ENCODE measurements at regions not wholly inside any gene's neighbourhood (a gene's known extent, or its start where the extent isn't known, plus 50 kb on each side); places are given as distances from the start of the nearest gene placed in this dataset.

GRCh38 chr6:71492668-71493067 lies 204.1 kb downstream of the OGFRL1 start:
- TF ChIP-seq POLR2AphosphoS5 (IDR thresholded peaks at IDR 0.05; ENCODE audit: borderline replicate concordance, low read depth, low read length) (no peak), EZH2 (IDR thresholded peaks at IDR 0.05) (no peak), FOXP2 (optimal IDR thresholded peaks at IDR 0.05; ENCODE audit: control extremely low read depth, extremely low read length, insufficient read depth) (no peak)
